ENCODE measurements at regions not wholly inside any gene's neighbourhood (a gene's known extent, or its start where the extent isn't known, plus 50 kb on each side); places are given as distances from the start of the nearest gene placed in this dataset.

- no peak for TF ChIP-seq CTCF (IDR thresholded peaks at IDR 0.05)
- no peak for TF ChIP-seq POLR2A (IDR thresholded peaks at IDR 0.05)
Measured at GRCh38 chr10:18879284-18879683, 169.3 kb upstream of the MALRD1 start.

Measured in heart left ventricle (tissue), 13 donors.